Ascending aorta (tissue), 2 donors: ENCODE measurements at regions not wholly inside any gene's neighbourhood (a gene's known extent, or its start where the extent isn't known, plus 50 kb on each side); places are given as distances from the start of the nearest gene placed in this dataset.

Source experiments
- DNase-seq, 2 donors: peaks; one replicate each; pipeline ENCODE4 v3.0.0-alpha.2; 2019; ENCODE audit warnings: low spot score in 2 of 2
- H3K27ac ChIP-seq, 2 donors: fragments of 200-600 bp; sonication (generic); one replicate each; pipeline ENCODE4 v1.5.1; 2016 to 2017; ENCODE audit warnings: mild to moderate bottlenecking in 1 of 2
- H3K27me3 ChIP-seq: fragments of 200-600 bp; sonication (generic); one replicate; pipeline ENCODE4 v1.5.1; 2017
- H3K36me3 ChIP-seq, 2 donors: fragments of 200-600 bp; sonication (generic); one replicate each; pipeline ENCODE4 v1.5.1; 2016
- H3K4me1 ChIP-seq, 2 donors: fragments of 200-600 bp; sonication (generic); one replicate each; pipeline ENCODE4 v1.5.1; 2016 to 2017; ENCODE audit warnings: mild to moderate bottlenecking in 1 of 2
- H3K4me3 ChIP-seq, 2 donors: fragments of 200-600 bp; sonication (generic); one replicate each; pipeline ENCODE4 v1.5.1; 2016 to 2017; ENCODE audit warnings: mild to moderate bottlenecking in 1 of 2
- H3K9me3 ChIP-seq, 2 donors: fragments of 200-600 bp; sonication (generic); one replicate each; pipeline ENCODE4 v1.5.1; 2016
- intact Hi-C: fragments of 100-400 bp; cut with DNase I; formaldehyde crosslinking; loops from one replicate; pipeline ENCODE4 v1.15.1; 2023
- TF ChIP-seq, protein P1 (sequence below), 3 experiments: fragments of 200-600 bp in 2 of 3; fragments of 450-650 bp in 1 of 3; sonication (generic) in 2 of 3; IDR thresholded peaks; one replicate each; pipeline ENCODE4 v1.5.1; 2016 to 2019; ENCODE audit warnings: antibody characterized with exemption in 3 of 3, mild to moderate bottlenecking in 1 of 3, moderate library complexity in 1 of 3

DNA sequence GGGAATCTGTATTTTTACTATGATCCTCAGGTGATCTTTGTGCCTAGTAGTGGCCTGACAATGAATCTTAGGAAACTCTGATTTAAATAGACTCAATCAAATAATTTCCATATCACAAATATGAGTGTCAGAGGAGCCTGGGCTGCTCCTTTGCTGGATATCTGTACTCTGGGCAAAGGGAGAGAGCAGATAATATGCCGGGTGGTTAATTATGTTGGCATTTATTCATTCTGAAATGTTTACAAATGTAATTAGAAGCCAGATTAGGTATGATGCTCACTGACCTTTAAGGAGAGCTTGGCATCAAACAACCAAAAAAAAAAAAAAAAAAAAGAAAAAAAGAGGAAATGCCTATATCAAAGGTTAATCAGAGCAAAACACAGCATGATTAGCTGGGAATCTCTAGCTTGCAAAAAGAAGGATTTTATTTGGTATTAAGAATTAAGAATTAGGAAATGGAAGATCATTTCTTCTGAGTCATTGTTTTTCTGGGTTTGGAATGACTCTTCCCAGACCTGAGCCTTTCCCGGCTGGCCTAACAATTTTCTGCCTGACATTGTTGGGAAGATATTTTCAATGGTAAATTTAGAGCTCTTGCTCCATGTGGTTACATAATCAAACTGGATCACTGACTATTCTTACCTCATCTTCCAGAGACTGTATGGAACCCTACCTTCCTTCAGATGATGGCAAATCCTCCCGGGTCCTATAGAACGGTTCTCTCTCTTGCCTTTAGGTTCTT, 365.3 kb downstream of the REEP3 start:
- no peaks in the 10 kb centered on the region for H3K27me3 ChIP-seq
- H3K36me3 ChIP-seq: no peaks in the 10 kb centered on the region
- no peak for DNase-seq
- TF ChIP-seq, protein P1, sequence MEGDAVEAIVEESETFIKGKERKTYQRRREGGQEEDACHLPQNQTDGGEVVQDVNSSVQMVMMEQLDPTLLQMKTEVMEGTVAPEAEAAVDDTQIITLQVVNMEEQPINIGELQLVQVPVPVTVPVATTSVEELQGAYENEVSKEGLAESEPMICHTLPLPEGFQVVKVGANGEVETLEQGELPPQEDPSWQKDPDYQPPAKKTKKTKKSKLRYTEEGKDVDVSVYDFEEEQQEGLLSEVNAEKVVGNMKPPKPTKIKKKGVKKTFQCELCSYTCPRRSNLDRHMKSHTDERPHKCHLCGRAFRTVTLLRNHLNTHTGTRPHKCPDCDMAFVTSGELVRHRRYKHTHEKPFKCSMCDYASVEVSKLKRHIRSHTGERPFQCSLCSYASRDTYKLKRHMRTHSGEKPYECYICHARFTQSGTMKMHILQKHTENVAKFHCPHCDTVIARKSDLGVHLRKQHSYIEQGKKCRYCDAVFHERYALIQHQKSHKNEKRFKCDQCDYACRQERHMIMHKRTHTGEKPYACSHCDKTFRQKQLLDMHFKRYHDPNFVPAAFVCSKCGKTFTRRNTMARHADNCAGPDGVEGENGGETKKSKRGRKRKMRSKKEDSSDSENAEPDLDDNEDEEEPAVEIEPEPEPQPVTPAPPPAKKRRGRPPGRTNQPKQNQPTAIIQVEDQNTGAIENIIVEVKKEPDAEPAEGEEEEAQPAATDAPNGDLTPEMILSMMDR (IDR thresholded peaks at IDR 0.05): no peak
- no peaks in the 10 kb centered on the region for H3K4me1 ChIP-seq
- H3K9me3 ChIP-seq: no peaks in the 10 kb centered on the region
- no peak overlapping the region for H3K4me3 ChIP-seq
- H3K27ac ChIP-seq: no peak overlapping the region
- intact Hi-C loops: no loop called here

DNA sequence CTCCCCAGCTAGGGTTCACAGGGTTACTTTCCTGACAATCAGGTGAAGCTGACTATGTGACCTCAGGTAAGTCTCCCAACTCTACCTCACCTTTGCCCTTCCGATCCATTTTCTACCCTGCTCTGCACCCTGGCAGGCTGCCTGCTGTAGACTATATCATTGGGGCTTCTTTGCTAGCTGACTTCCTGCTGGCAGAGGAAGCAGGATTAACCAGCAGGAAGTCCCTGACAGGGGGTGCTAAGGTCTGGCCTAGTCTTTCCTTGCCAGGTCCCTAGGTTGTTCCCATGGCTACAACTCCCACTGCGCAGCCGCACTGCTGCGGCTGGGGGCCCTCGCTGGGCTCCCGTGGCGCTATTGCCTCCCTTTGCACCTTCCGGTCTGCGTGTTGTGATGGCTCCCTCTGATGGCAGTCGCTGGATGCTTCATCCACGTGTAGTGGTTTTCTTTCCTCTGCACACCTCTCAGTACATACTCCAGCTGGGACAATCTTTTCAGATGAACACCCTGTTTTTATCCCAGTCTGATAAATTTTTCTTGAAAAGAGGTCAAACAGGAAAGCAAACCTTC, 365.9 kb downstream of the REEP3 start:
- no peaks in the 10 kb centered on the region for H3K4me1 ChIP-seq
- H3K27ac ChIP-seq: no peak overlapping the region
- intact Hi-C loops: no loop called here
- no peaks in the 10 kb centered on the region for H3K9me3 ChIP-seq
- DNase-seq: no peak
- TF ChIP-seq, protein P1 (IDR thresholded peaks at IDR 0.05): no peak
- H3K27me3 ChIP-seq: no peaks in the 10 kb centered on the region
- no peak overlapping the region for H3K4me3 ChIP-seq
- no peaks in the 10 kb centered on the region for H3K36me3 ChIP-seq

DNA sequence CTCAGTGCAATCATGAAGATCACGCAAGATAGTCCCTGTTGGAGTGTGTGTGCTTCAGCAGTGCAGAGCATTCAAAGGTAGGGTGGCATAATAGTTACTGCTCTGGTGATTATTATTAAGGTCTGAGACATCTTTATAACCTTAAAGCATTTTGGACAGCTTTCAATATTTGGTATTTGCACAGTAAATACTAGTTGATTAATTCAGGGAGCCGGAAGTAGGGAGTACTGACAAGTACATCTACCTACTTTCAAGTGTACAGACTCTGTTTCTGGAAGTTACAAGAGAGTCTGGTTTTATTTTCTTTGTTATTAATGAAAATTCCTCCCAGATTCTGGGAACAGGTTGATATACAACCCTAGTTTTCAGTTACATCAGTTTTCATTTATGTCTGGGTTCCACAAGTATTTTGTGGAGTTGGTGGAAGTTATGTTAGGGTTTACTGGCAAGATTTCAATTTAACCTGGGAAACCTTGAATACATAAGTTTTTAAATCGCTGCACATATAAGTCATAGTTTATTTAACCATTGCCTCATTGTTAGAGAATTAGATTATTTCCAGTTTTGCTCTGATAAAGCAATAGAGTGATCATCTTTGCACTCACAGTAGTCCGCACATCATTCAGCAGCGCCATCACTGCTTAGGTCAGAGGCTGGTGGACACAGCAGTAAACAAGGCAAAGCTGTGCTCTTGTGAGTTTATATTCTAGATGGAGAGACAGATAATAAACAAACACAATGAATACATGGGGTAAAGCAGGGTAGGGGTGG, 366.6 kb downstream of the REEP3 start:
- TF ChIP-seq, protein P1 (IDR thresholded peaks at IDR 0.05): no peak
- DNase-seq: no peak
- Histone ChIP-seq H3K27ac (no peak overlapping the region), H3K4me3 (no peak overlapping the region), H3K27me3 (no peaks in the 10 kb centered on the region), H3K36me3 (no peaks in the 10 kb centered on the region), H3K9me3 (no peaks in the 10 kb centered on the region), H3K4me1 (no peaks in the 10 kb centered on the region)
- intact Hi-C loops: no loop called here

DNA sequence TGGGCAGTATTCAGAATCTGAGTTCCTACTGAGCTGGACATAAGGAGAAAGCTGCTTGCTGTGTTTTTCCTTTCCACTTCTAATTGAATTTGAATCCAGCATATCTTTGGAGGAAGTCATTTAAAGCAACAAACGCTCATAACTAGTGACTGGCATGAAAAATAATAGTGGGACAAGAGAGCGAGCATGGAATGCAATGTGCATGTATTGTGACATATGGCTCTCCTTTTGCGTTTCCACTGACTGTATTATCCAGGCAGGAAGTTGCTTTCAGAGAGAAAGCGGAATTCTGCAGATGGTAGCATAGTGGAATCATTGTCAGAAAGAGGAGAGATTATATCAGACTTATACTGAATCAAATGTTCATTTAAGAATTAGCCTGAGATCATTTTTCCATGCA, 368.6 kb downstream of the REEP3 start:
- no peaks in the 10 kb centered on the region for H3K4me1 ChIP-seq
- no peaks in the 10 kb centered on the region for H3K36me3 ChIP-seq
- TF ChIP-seq, protein P1 (IDR thresholded peaks at IDR 0.05): no peak
- no peak overlapping the region for H3K27ac ChIP-seq
- H3K4me3 ChIP-seq: no peak overlapping the region
- intact Hi-C loops: no loop called here
- no peaks in the 10 kb centered on the region for H3K9me3 ChIP-seq
- DNase-seq: no peak
- no peaks in the 10 kb centered on the region for H3K27me3 ChIP-seq

DNA sequence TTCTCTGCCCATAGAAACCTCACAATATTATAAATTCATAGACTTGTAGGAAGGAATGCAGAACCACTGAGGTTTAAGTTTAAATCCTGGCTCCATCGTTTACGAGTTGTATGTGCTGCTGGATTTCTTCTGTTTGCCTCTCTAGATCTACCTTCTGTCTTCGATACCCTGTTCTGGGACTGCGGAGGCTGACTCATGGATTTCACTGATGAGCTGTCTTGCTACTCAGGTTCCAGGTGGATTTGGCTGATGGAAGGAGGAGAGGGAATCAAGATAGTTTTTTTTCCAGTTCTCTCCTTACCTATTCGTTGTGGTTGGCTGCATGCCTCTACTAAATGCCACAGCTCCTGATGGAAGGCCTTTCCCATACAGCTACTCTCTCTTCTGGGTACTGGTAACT, 375.8 kb downstream of the REEP3 start:
- no peaks in the 10 kb centered on the region for H3K27me3 ChIP-seq
- H3K9me3 ChIP-seq: no peaks in the 10 kb centered on the region
- H3K4me3 ChIP-seq: no peak overlapping the region
- intact Hi-C loops: no loop called here
- H3K36me3 ChIP-seq: no peaks in the 10 kb centered on the region
- DNase-seq: no peak
- TF ChIP-seq, protein P1 (IDR thresholded peaks at IDR 0.05): no peak
- H3K4me1 ChIP-seq: no peaks in the 10 kb centered on the region
- H3K27ac ChIP-seq: no peak overlapping the region
